NCI-H510A (cell line): ENCODE measurements at regions not wholly inside any gene's neighbourhood (a gene's known extent, or its start where the extent isn't known, plus 50 kb on each side); places are given as distances from the start of the nearest gene placed in this dataset.

Source experiments
- DNase-seq: peaks from one replicate; lab custom pipeline; 2025; lab: John Stamatoyannopoulos, UW

GRCh38 chr18:27627927-27628326 lies 442.8 kb upstream of the CHST9 start:
- DNase-seq: no peak

- no peak for DNase-seq
Measured at GRCh38 chr18:27621236-27621890, 436.3 kb upstream of the CHST9 start.

GRCh38 chr18:27619906-27620305 lies 434.8 kb upstream of the CHST9 start:
- DNase-seq: no peak

DNA sequence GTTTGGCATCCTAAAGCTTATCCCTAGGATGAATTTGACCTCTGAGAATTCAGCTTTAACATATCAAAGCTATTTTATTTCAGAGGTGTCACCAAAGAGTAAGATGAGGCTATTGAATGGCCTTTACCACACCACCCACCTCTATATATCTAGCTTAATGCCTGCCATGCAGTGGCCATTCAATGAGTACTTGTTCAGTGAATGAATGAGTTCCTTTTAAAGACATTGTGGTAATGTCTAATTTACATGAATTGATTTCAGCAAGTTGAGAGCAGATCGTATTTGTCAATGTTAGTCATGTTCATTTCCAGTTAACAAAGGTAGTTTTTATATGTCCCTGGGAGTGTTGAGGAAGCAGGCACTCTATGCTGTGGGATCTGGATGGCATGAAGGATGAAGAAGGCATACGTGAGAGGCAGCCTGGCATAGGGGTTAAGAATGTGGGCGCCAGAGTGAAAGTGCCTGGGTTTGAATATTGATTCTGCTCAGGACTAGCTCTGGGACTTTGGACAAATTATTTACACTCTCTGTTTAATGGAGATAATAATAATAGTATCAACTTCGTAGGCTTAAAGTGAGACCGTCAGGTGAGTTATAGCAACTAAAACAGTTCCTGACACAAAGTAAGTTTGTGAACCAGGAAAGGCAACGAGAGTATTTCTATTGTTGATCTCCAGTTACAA lies 434.1 kb upstream of the CHST9 start:
- no peak for DNase-seq

DNA sequence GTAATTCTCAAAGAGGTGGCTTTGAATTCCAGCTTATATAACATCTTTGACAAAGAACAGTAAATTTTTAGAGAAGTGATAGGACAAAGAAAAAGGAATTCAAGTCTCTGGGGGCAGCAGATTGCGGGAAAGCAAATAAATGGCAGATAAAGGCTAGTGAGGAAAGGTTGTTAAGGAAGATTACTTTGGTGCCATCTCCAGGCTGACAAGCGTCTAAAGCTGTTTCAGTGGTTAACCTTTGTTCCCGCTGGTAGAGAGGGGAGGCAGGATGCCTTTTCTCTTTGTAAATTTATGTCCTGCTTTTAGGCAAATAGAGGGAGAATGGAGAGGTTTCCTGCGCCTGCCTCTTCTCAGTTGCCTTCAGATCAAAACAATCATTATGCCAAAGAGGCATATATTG lies 431.2 kb upstream of the CHST9 start:
- no peak for DNase-seq

GRCh38 chr18:27614951-27615844 lies 430.1 kb upstream of the CHST9 start:
- DNase-seq: no peak

DNA sequence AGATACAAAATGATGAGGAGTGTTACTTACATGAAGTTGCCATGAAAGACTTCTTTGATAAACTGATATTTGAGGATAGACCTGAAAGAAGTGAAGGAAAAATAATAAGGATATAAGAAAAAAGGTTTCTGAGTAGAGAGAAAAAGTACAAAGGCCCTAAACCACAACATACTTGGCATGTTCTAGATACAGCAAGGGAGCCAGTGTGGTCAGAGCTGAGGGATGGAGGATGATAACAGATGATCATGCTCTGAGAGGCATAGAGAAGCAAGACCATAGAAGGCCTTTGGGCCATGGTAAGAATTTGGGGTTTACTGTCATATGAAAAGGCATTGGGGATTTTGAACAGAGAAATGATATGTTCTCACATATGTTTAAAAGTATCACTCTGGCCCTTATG lies 424.1 kb upstream of the CHST9 start:
- DNase-seq: no peak

GRCh38 chr18:27608742-27609141 lies 423.6 kb upstream of the CHST9 start:
- no peak for DNase-seq

DNA sequence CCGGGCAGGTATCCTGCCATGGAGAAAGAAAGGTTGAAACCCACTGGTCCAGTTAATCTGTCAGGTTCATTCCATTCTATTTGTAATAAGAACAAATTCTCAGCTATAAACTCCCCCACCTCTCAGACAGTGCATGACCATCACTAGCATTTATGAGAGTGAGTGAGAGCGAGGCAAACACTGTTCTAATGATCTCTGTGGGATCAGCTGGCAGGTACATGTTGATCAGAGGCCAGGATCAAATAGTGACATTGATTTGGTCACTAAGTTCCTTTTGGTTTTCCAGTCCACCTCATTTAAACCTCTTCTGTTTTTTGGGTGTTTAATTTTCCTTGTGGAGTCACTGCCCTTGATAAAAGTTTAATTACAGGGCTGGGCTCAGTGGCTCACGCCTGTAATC lies 423.1 kb upstream of the CHST9 start:
- no peak for DNase-seq

- no peak for DNase-seq
Measured at GRCh38 chr18:27606741-27607140, 421.6 kb upstream of the CHST9 start.

DNA sequence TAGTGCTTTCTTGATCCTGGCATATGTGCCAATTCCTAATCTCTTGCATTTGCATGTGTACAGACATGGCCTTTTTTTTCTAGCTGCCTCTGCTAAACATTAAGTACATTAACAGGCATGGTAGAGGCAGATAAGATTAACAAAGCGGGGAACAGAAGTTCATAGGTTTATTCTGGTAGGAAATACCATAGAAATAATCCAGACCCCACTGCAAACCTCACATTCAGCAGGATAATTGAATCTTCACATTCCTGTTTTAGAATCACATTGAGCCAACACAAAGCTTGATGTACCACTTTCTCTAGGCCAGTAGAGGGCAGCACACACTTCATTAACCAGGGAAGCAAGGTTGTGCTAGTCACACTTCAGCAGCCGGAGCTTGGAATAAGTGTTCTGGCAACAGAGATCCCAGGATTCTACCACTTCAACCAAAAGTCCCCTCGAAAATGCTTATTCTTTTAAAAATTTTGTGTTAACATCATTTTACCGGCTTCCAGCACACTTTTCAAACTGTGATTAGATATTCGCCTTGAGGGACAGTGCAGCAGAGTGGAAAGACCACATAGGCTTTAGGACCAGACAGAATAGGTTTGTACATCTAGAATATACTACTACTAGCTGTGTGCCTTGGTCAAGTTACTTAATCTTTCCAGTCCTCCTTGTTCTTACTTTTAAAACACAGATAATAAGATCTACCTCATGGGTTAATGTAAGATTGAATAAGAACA lies 420.2 kb upstream of the CHST9 start:
- DNase-seq: peak; percentile 71

GRCh38 chr18:27604583-27604982 lies 419.5 kb upstream of the CHST9 start:
- no peak for DNase-seq

- DNase-seq: no peak
Measured at GRCh38 chr18:27602092-27602491, 417.0 kb upstream of the CHST9 start.

DNA sequence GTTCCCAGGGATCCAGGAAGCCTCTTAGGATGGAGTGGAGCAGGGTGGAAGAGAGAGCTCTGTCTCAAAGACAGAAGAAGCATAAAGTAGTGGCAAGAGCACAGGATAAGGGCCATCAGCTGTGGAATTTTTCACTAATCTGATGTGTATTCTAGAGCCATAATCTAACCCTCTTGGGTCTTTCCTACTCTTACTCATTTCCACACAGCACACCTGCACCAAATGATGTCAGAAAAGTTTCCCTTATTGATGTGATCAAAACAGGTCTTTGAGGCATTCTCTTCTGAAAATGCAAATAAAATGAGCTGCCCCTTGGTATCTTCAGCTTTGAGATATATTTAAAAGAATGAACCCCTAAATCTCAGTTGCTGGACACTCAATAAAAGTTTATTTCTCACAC lies 415.1 kb upstream of the CHST9 start:
- DNase-seq: no peak

DNA sequence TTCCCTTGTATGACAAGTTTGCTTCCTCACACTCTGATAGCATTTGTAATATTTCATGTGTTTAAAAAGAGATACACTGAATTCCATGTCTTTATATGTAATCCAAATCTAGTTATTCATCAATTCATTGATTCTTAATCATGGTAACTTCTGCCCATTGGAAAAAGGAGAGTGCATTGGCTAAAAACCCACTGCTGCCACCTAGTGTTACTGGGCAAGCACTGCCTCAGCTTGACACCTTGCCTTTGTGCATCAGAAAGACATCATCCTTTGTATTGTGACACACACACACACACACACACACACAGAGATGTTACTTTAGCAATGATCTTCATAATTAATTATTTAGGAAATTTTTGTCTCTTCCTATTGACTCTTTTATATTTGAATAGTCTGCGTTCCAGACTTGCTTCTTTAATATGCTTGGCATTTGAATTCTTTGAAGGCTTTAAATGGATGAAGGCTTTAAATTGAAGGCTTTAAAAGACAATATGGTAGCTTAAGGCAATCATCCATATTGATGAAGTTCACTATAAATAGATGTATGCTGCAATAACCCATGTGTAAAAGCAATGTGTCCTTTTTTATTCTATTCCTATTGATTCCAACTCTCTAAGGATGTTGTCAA lies 414.2 kb upstream of the CHST9 start:
- DNase-seq: peak; percentile 34

GRCh38 chr18:27595113-27595838 lies 410.2 kb upstream of the CHST9 start:
- DNase-seq: no peak

- no peak for DNase-seq
Measured at GRCh38 chr18:27585602-27586173, 400.6 kb upstream of the CHST9 start.

DNA sequence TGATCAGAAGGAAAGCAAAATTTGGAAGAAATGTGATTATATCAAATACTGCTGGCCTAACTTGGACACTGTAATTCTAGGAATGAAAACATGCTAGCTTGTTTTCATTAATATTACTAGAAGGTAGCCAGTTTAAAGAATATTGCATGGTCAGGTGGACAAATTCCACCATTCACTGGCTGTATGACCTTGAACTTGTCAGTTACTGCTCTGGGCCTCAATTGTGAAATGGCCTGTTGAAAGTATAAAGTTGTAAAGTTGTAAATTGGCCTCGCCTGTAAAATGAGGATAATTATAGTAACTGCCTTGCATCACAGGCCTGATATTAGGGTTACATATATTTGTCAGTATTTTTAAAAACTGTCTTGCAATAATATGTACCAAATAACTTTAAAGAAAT lies 398.4 kb upstream of the CHST9 start:
- DNase-seq: no peak

DNA sequence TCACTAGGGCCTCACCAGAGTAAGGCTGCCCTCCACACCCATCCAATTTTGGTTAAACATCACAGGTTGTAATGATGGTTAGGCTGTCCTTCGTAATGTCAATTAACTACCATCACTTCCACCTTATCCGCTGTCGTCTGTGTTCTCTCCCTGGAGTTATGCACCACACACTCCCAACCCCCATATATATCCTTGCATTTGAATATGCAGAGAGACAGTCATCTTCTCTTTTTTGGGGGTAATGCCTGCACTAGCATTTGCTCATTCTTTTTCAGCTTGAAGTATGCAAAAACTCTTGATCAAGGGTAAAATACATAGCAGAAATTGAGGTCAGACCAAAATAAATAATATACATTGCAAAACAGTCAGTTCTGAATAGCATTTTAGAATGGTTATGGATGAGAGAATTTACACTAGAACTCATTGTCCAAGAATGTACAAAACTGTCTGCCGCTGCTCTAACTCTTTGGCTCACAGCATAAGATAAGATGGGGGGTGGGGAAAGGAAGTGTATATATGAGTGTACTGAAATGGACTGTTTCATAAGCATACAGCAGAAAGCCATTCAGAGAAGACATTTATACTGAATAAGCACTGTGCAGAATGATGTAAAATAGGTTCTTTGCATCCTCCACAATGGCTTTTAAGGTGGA lies 397.8 kb upstream of the CHST9 start:
- no peak for DNase-seq

DNA sequence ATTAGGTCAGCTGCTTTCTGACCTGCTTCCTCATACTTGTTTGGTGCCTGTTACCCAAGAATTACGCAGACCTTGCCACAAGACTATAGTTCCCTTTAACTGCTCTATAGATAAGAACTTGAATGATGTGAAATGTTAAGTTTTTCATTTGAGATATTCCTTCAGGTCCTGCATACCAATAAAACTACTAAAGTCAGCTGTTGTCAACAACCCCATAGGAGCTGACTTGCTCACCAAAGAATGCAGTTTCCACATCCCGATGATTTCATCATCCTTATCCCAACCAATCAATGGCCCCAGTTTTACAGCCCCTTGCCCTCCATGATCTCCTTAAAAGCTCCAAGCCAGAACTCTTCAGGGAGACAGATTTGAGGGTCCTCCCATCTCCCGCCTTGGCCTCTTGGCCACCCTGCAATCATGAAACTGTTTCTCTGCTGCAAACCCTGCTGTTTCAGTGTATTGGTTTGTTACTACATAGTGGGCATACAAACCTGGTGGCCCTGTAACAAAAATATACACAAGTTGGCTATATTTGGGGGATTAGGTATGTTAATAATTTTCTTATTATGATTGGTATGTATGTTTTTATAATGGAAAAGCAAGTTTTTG lies 396.3 kb upstream of the CHST9 start:
- DNase-seq: no peak
